HL-60 (cell line): ENCODE measurements at regions not wholly inside any gene's neighbourhood (a gene's known extent, or its start where the extent isn't known, plus 50 kb on each side); places are given as distances from the start of the nearest gene placed in this dataset.

ENCODE experiments used
- DNase-seq, 2 experiments: peaks; one replicate each; pipeline ENCODE4 v3.0.0-alpha.2; 2010 to 2020; ENCODE audit warnings: low read depth in 1 of 2, low spot score in 1 of 2
- H3K27ac ChIP-seq: fragments of 250-450 bp; sonication (Bioruptor Pico); replicated peaks from 2 replicates; pipeline ENCODE4 v1.5.1; 2020; ENCODE audit warnings: mild to moderate bottlenecking, moderate library complexity
- H3K27me3 ChIP-seq: fragments of 250-450 bp; sonication (Bioruptor Pico); 2 replicates; pipeline ENCODE4 v1.5.1; 2021; ENCODE audit warnings: mild to moderate bottlenecking, moderate library complexity; ENCODE audit not compliant: insufficient read depth, poor library complexity, severe bottlenecking
- H3K4me3 ChIP-seq: replicated peaks from 2 replicates; pipeline ENCODE4 v1.5.1; 2011; ENCODE audit warnings: mild to moderate bottlenecking, control low read depth, low read length; ENCODE audit not compliant: insufficient read depth
- GABPA ChIP-seq: IDR thresholded peaks from 2 replicates; pipeline ENCODE4 v1.6.1; 2012; ENCODE audit warnings: low read depth
- POLR2AphosphoS5 ChIP-seq: IDR thresholded peaks from 2 replicates; pipeline ENCODE4 v1.6.1; 2012; ENCODE audit warnings: low read depth
- SPI1 ChIP-seq: IDR thresholded peaks from 2 replicates; pipeline ENCODE4 v1.6.1; 2012; ENCODE audit warnings: low read depth, mild to moderate bottlenecking, borderline replicate concordance
- TF ChIP-seq, protein P1 (sequence below): IDR thresholded peaks from 2 replicates; pipeline ENCODE4 v1.6.1; 2012; ENCODE audit warnings: low read depth; ENCODE audit not compliant: insufficient replicate concordance
- TF ChIP-seq, protein P2 (sequence below): IDR thresholded peaks from one replicate; pipeline ENCODE4 v1.5.1; 2011; ENCODE audit warnings: low read length, control low read depth, inconsistent platforms; ENCODE audit not compliant: insufficient read depth

DNA sequence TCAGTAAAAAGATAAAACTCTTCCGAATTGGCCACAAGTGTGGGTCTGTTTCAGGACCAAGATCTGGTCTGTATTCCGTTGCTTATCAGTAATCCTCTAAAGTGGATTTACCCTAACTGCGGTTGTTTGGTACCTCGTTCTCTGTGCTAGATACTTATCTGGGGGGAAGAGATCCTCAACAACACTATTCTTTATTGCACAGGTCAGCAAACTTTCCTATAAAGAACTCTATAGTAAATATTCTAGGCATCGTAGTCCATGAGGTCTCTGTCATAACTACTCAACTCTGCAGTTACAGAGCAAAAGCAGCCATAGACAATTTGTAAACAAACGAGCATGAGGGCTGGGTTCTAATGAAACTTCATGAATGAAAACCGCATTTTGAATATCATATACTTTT, 335.8 kb upstream of the KIF2A start:
- TF ChIP-seq POLR2AphosphoS5 (no peak), SPI1 (no peak), GABPA (no peak)
- TF ChIP-seq, protein P1, sequence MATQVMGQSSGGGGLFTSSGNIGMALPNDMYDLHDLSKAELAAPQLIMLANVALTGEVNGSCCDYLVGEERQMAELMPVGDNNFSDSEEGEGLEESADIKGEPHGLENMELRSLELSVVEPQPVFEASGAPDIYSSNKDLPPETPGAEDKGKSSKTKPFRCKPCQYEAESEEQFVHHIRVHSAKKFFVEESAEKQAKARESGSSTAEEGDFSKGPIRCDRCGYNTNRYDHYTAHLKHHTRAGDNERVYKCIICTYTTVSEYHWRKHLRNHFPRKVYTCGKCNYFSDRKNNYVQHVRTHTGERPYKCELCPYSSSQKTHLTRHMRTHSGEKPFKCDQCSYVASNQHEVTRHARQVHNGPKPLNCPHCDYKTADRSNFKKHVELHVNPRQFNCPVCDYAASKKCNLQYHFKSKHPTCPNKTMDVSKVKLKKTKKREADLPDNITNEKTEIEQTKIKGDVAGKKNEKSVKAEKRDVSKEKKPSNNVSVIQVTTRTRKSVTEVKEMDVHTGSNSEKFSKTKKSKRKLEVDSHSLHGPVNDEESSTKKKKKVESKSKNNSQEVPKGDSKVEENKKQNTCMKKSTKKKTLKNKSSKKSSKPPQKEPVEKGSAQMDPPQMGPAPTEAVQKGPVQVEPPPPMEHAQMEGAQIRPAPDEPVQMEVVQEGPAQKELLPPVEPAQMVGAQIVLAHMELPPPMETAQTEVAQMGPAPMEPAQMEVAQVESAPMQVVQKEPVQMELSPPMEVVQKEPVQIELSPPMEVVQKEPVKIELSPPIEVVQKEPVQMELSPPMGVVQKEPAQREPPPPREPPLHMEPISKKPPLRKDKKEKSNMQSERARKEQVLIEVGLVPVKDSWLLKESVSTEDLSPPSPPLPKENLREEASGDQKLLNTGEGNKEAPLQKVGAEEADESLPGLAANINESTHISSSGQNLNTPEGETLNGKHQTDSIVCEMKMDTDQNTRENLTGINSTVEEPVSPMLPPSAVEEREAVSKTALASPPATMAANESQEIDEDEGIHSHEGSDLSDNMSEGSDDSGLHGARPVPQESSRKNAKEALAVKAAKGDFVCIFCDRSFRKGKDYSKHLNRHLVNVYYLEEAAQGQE = no peak
- TF ChIP-seq, protein P2, sequence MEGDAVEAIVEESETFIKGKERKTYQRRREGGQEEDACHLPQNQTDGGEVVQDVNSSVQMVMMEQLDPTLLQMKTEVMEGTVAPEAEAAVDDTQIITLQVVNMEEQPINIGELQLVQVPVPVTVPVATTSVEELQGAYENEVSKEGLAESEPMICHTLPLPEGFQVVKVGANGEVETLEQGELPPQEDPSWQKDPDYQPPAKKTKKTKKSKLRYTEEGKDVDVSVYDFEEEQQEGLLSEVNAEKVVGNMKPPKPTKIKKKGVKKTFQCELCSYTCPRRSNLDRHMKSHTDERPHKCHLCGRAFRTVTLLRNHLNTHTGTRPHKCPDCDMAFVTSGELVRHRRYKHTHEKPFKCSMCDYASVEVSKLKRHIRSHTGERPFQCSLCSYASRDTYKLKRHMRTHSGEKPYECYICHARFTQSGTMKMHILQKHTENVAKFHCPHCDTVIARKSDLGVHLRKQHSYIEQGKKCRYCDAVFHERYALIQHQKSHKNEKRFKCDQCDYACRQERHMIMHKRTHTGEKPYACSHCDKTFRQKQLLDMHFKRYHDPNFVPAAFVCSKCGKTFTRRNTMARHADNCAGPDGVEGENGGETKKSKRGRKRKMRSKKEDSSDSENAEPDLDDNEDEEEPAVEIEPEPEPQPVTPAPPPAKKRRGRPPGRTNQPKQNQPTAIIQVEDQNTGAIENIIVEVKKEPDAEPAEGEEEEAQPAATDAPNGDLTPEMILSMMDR = no peak
- Histone ChIP-seq H3K27me3 (no peaks in the 10 kb centered on the region), H3K27ac (no peak overlapping the region), H3K4me3 (no peak overlapping the region)
- DNase-seq = no peak

DNA sequence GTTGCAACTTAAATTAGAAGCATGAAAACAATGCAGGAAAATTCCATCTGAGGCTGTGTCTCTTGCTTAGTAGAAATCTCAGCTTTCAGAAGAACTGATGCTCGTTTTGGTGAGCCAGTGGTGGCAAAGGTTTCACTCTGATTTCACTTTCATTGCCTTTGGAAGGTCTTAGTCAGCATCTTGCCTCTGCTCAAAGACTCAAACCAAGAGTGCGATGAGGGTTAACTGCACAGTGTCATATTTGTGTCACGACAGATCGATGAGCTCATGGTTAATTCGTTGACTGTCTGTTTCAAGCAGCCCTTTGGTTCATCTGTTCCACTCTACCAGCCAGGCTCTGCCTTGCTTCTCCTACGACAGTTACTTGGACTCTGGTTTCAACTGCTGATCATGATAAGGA, 331.3 kb upstream of the KIF2A start:
- no peaks in the 10 kb centered on the region for H3K27me3 ChIP-seq
- no peak overlapping the region for H3K27ac ChIP-seq
- TF ChIP-seq, protein P2 = no peak
- TF ChIP-seq GABPA = no peak
- no peak overlapping the region for H3K4me3 ChIP-seq
- no peak for DNase-seq

DNA sequence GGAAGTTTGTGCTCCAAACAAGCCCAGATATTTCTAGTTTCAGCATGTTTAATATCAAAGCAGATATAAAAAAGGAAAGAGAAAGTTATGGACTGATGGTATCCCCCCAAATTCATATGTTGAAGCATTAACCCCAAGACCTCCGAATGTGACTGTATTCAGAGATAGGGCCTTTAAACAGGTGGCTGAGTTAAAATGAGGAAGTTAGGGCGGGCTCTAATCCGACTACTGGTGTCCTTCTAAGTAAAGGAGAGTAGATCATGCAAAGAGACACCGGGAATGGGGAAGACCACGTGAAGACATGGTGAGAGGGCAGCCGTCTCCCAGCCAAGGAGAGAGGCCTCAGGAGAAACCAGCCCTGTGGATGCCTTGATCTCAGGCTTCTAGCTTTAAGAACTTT, 324.1 kb upstream of the KIF2A start:
- H3K27ac ChIP-seq = no peak overlapping the region
- H3K4me3 ChIP-seq = no peak overlapping the region
- DNase-seq = no peak
- TF ChIP-seq SPI1 (no peak), POLR2AphosphoS5 (no peak), GABPA (no peak)
- TF ChIP-seq, protein P1 = no peak
- TF ChIP-seq, protein P2 = no peak
- H3K27me3 ChIP-seq = no peaks in the 10 kb centered on the region

DNA sequence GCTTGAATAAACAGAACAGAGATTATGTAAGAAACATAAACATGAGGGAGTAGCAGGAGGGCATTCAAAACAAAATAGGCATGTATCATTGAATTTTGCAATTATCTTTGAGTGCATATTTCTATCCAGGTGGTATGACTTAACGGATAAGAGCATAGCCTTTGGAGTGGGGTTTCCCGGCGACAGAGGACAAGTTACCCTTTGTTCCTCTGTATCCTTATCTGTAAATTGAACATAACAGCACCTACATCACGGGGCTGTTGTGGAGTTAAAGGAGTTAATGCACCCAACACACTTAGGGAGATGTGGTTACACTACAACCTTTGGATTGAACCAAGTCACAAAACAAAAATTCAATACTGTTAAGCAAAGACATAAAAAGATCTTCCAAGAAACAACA, 314.6 kb upstream of the KIF2A start:
- DNase-seq = no peak

More for the DNA sequence above, 314.6 kb upstream of the KIF2A start:
- TF ChIP-seq, protein P2 = no peak
- TF ChIP-seq, protein P1 = no peak
- no peak for TF ChIP-seq GABPA
- no peak for TF ChIP-seq POLR2AphosphoS5
- no peak for TF ChIP-seq SPI1
- Histone ChIP-seq H3K4me3 (no peak overlapping the region), H3K27me3 (no peaks in the 10 kb centered on the region), H3K27ac (no peak overlapping the region)
